K562 (cell line): ENCODE measurements at regions not wholly inside any gene's neighbourhood (a gene's known extent, or its start where the extent isn't known, plus 50 kb on each side); places are given as distances from the start of the nearest gene placed in this dataset.

ENCODE experiments used
- ATAC-seq: fragments of 200-7000 bp; cut with Tn5 transposase; 3 replicates; pipeline ENCODE4 v1.9.1; 2020; ENCODE audit warnings: moderate library complexity
- BruUV-seq: library from RNA; stranded (reverse); fragments of 400-500 nt; replicated peaks from 2 replicates; lab custom pipeline; 2021; lab: Mats Ljungman, UMichigan
- CTCF ChIA-PET: fragments of 300-600 bp; formaldehyde crosslinking; extraction: SDS; loops from one replicate; lab custom pipeline; 2021; ENCODE audit warnings: low intra/inter-chr PET ratio; lab: Yijun Ruan, JAX
- POLR2A ChIA-PET: fragments of 300-600, 350-650 bp; sonication (Branson Sonifier 250); formaldehyde crosslinking; extraction: SDS; loops from one replicate; lab custom pipeline; 2021; ENCODE audit warnings: antibody characterized with exemption, inconsistent platforms; lab: Yijun Ruan, JAX
- DNase-seq, 4 experiments: peaks; one replicate each; pipeline versions ENCODE4 v3.0.0 to v3.0.0-alpha.2; 2011 to 2018; ENCODE audit warnings: low spot score in 3 of 4, mixed read lengths in 3 of 4; ENCODE audit errors: extremely low read depth in 1 of 4
- FAIRE-seq: peaks from 2 replicates; lab custom pipeline; 2011; peaks lifted over from hg19 to GRCh38; lab: Jason Lieb, UNC
- H2AFZ ChIP-seq: 2 replicates; pipeline ENCODE4 v1.6.0; 2011; ENCODE audit warnings: low read depth, low read length, control low read depth, inconsistent platforms
- H3K27ac ChIP-seq: fragments of 200-600 bp; 3 replicates; pipeline ENCODE4 v1.8.0; 2011; ENCODE audit warnings: low read depth, mild to moderate bottlenecking, control low read depth, inconsistent platforms, low read length, moderate library complexity, mixed read lengths; ENCODE audit errors: extremely low read depth
- H3K27me3 ChIP-seq, 2 experiments: fragments of 300-600 bp in 1 of 2; 2 replicates in 1 of 2; 3 replicates in 1 of 2; pipeline versions ENCODE4 v1.6.0 to v1.8.0; 2011; ENCODE audit warnings: inconsistent platforms in 2 of 2, low read length in 2 of 2, mild to moderate bottlenecking in 1 of 2, mixed read lengths in 1 of 2, moderate library complexity in 1 of 2; ENCODE audit not compliant: control insufficient read depth in 2 of 2, insufficient read depth in 2 of 2
- H3K36me3 ChIP-seq: fragments of 300-600 bp; 3 replicates; pipeline ENCODE4 v1.8.0; 2011; ENCODE audit warnings: mild to moderate bottlenecking, low read length, inconsistent platforms; ENCODE audit not compliant: control insufficient read depth, insufficient read depth
- H3K4me1 ChIP-seq, 2 experiments: fragments of 200-600 bp in 1 of 2; replicated peaks in 1 of 2; 2 replicates in 1 of 2; 3 replicates in 1 of 2; pipeline versions ENCODE4 v1.5.1 to v1.8.0; 2011; ENCODE audit warnings: inconsistent platforms in 2 of 2, low read length in 2 of 2, mild to moderate bottlenecking in 1 of 2, mixed read lengths in 1 of 2, moderate library complexity in 1 of 2; ENCODE audit not compliant: control insufficient read depth in 2 of 2, insufficient read depth in 2 of 2
- H3K4me2 ChIP-seq: 2 replicates; pipeline ENCODE4 v1.6.1; 2011; ENCODE audit warnings: low read length, control low read depth, inconsistent platforms, mixed read lengths; ENCODE audit not compliant: insufficient read depth
- H3K4me3 ChIP-seq: fragments of 200-600 bp; sonication (generic), shearing (Covaris generic); 2 replicates; pipeline ENCODE4 v1.5.1; 2016; ENCODE audit warnings: control low read depth, inconsistent platforms
- H3K79me2 ChIP-seq: fragments of 200-600 bp; 3 replicates; pipeline ENCODE4 v1.8.0; 2011; ENCODE audit warnings: low read length, inconsistent platforms; ENCODE audit not compliant: control insufficient read depth, insufficient read depth
- H3K9ac ChIP-seq, 2 experiments: 2 replicates each; pipeline versions ENCODE4 v1.6.0 to v1.6.1; 2011; ENCODE audit warnings: low read depth in 2 of 2, low read length in 2 of 2, control low read depth in 1 of 2, inconsistent platforms in 1 of 2, mild to moderate bottlenecking in 1 of 2, mixed read lengths in 1 of 2; ENCODE audit not compliant: insufficient read depth in 1 of 2
- H3K9me1 ChIP-seq: one replicate; pipeline ENCODE4 v1.6.0; 2011; ENCODE audit warnings: inconsistent platforms, mild to moderate bottlenecking, low read length, moderate library complexity; ENCODE audit not compliant: control insufficient read depth, insufficient read depth
- H3K9me3 ChIP-seq: replicated peaks from 2 replicates; pipeline ENCODE4 v1.5.1; 2011; ENCODE audit warnings: low read depth, low read length, inconsistent platforms; ENCODE audit not compliant: control insufficient read depth, insufficient read depth
- H4K20me1 ChIP-seq: replicated peaks from 2 replicates; pipeline ENCODE4 v1.6.1; 2011; ENCODE audit warnings: low read length, inconsistent platforms, mixed read lengths; ENCODE audit not compliant: control insufficient read depth, insufficient read depth
- ETS2 ChIP-seq: IDR thresholded peaks from 2 replicates; pipeline ENCODE4 v1.6.1; 2016; ENCODE audit warnings: borderline replicate concordance, missing genetic modification characterization, mild to moderate bottlenecking, moderate library complexity, missing compliant biosample characterization; ENCODE audit not compliant: poor library complexity, severe bottlenecking
- EWSR1 ChIP-seq: fragments of 450-650 bp; IDR thresholded peaks from 2 replicates; pipeline ENCODE4 v1.6.1; 2018; ENCODE audit warnings: borderline replicate concordance, mild to moderate bottlenecking, low read depth, moderate library complexity; ENCODE audit not compliant: partially characterized antibody
- HCFC1 ChIP-seq: IDR thresholded peaks from 2 replicates; pipeline ENCODE4 v1.6.1; 2012; ENCODE audit warnings: low read depth, low read length, improper control_type of control experiment
- NFRKB ChIP-seq: fragments of 450-650 bp; IDR thresholded peaks from 2 replicates; pipeline ENCODE4 v1.6.1; 2016; ENCODE audit warnings: low read depth
- PHB2 ChIP-seq: fragments of 450-650 bp; IDR thresholded peaks from 2 replicates; pipeline ENCODE4 v1.6.1; 2017; ENCODE audit warnings: low read depth
- PML ChIP-seq: IDR thresholded peaks from 2 replicates; pipeline ENCODE4 v1.6.1; 2012; ENCODE audit warnings: low read length, inconsistent platforms
- SUPT5H ChIP-seq: fragments of 450-650 bp; IDR thresholded peaks from 2 replicates; pipeline ENCODE4 v1.6.1; 2016
- ZC3H11A ChIP-seq: IDR thresholded peaks from 2 replicates; pipeline ENCODE4 v1.6.1; 2012; ENCODE audit warnings: low read depth, low read length, improper control_type of control experiment
- ZNF696 ChIP-seq: fragments of 250-450 bp; sonication (Bioruptor Pico); conservative IDR thresholded peaks from 2 replicates; pipeline ENCODE4 v1.4.0; 2020; ENCODE audit warnings: mild to moderate bottlenecking, moderate library complexity
- WGBS: fragments of 100-300 bp; shearing (Covaris generic); methylation state at CpG from one replicate; pipeline ENCODE4 v1.1.6; 2016; ENCODE audit warnings: low coverage, mixed read lengths; ENCODE audit not compliant: insufficient coverage; ENCODE audit errors: missing lambda C conversion rate; 5-methylcytosine and 5-hydroxymethylcytosine counted together
- in situ Hi-C: fragments of 300-500 bp; cut with MboI; formaldehyde crosslinking; loops from 4 replicates; pipeline ENCODE4 v1.15.0; 2018; ENCODE audit warnings: inconsistent platforms, mixed read lengths
- intact Hi-C: fragments of 100-400 bp; cut with micrococcal nuclease; formaldehyde crosslinking; loops from 2 replicates; pipeline ENCODE4 v1.14.2; 2022
- TF ChIP-seq, protein P1 (sequence below): IDR thresholded peaks from 3 replicates; pipeline ENCODE4 v1.6.1; 2011; ENCODE audit warnings: borderline replicate concordance, mild to moderate bottlenecking, moderate library complexity; ENCODE audit not compliant: insufficient read length; ENCODE audit errors: extremely low read depth
- TF ChIP-seq, protein P2 (sequence below): fragments of 250-450 bp; sonication (Bioruptor Pico); IDR thresholded peaks from 2 replicates; pipeline ENCODE4 v1.5.0; 2021
- TF ChIP-seq, protein P3 (sequence below), 2 experiments: fragments of 150-350 bp in 1 of 2; IDR thresholded peaks; 2 replicates each; pipeline ENCODE4 v1.6.1; 2012 to 2016; ENCODE audit warnings: low read depth in 2 of 2, low read length in 2 of 2, mild to moderate bottlenecking in 1 of 2, moderate library complexity in 1 of 2

DNA sequence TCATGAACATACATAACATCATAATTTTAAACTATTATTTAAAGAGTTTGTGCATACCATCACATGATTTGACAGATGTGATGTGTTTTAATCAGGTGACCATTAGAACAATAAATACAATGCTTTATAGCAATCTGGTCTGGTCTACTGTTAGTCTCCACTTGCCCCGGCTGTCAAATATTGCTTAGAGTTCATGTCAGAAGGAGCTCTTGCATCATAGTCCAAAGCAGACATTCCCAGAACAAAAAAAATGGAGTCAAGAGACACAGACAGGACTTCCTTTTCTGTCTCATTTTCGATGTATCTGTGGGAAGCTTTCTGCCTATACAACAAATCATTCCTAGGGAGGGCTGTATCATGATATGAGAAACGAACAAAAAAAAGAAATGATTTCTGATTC, 979.2 kb upstream of the WWC1 start:
- FAIRE-seq (no peak), ATAC-seq (no peak), DNase-seq (no peak)
- Histone ChIP-seq H3K27me3 (no peaks in the 10 kb centered on the region), H3K9ac (no peak overlapping the region), H3K9me1 (no peaks in the 10 kb centered on the region), H3K4me3 (no peak overlapping the region), H2AFZ (no peak overlapping the region), H3K27ac (no peak overlapping the region), H3K4me2 (no peak overlapping the region), H3K9me3 (no peaks in the 10 kb centered on the region), H4K20me1 (no peaks in the 10 kb centered on the region), H3K36me3 (no peaks in the 10 kb centered on the region), H3K4me1 (no peaks in the 10 kb centered on the region), H3K79me2 (no peaks in the 10 kb centered on the region)
- 0% methylated on average over 3 of the region's 3 CpGs for WGBS
- in situ Hi-C loops: no loop called here
- intact Hi-C loops: no loop called here
- ChIA-PET CTCF (no interaction called here), POLR2A (no interaction called here)
- TF ChIP-seq ETS2 (no peak), HCFC1 (no peak), ZC3H11A (no peak), EWSR1 (no peak), ZNF696 (CRISPR knock-in tag) (no peak), PHB2 (no peak), PML (no peak), SUPT5H (no peak), NFRKB (no peak)
- TF ChIP-seq, protein P1, sequence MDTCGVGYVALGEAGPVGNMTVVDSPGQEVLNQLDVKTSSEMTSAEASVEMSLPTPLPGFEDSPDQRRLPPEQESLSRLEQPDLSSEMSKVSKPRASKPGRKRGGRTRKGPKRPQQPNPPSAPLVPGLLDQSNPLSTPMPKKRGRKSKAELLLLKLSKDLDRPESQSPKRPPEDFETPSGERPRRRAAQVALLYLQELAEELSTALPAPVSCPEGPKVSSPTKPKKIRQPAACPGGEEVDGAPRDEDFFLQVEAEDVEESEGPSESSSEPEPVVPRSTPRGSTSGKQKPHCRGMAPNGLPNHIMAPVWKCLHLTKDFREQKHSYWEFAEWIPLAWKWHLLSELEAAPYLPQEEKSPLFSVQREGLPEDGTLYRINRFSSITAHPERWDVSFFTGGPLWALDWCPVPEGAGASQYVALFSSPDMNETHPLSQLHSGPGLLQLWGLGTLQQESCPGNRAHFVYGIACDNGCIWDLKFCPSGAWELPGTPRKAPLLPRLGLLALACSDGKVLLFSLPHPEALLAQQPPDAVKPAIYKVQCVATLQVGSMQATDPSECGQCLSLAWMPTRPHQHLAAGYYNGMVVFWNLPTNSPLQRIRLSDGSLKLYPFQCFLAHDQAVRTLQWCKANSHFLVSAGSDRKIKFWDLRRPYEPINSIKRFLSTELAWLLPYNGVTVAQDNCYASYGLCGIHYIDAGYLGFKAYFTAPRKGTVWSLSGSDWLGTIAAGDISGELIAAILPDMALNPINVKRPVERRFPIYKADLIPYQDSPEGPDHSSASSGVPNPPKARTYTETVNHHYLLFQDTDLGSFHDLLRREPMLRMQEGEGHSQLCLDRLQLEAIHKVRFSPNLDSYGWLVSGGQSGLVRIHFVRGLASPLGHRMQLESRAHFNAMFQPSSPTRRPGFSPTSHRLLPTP: no peak
- TF ChIP-seq, protein P2, sequence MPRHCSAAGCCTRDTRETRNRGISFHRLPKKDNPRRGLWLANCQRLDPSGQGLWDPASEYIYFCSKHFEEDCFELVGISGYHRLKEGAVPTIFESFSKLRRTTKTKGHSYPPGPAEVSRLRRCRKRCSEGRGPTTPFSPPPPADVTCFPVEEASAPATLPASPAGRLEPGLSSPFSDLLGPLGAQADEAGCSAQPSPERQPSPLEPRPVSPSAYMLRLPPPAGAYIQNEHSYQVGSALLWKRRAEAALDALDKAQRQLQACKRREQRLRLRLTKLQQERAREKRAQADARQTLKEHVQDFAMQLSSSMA (CRISPR knock-in tag): no peak
- TF ChIP-seq, protein P3, sequence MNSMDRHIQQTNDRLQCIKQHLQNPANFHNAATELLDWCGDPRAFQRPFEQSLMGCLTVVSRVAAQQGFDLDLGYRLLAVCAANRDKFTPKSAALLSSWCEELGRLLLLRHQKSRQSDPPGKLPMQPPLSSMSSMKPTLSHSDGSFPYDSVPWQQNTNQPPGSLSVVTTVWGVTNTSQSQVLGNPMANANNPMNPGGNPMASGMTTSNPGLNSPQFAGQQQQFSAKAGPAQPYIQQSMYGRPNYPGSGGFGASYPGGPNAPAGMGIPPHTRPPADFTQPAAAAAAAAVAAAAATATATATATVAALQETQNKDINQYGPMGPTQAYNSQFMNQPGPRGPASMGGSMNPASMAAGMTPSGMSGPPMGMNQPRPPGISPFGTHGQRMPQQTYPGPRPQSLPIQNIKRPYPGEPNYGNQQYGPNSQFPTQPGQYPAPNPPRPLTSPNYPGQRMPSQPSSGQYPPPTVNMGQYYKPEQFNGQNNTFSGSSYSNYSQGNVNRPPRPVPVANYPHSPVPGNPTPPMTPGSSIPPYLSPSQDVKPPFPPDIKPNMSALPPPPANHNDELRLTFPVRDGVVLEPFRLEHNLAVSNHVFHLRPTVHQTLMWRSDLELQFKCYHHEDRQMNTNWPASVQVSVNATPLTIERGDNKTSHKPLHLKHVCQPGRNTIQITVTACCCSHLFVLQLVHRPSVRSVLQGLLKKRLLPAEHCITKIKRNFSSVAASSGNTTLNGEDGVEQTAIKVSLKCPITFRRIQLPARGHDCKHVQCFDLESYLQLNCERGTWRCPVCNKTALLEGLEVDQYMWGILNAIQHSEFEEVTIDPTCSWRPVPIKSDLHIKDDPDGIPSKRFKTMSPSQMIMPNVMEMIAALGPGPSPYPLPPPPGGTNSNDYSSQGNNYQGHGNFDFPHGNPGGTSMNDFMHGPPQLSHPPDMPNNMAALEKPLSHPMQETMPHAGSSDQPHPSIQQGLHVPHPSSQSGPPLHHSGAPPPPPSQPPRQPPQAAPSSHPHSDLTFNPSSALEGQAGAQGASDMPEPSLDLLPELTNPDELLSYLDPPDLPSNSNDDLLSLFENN (IDR thresholded peaks at IDR 0.05; ENCODE audit: low read depth in 2 of 2, low read length in 2 of 2): no peak
- TF ChIP-seq, all 486 proteins: peak for 0
- no TSS peak for BruUV-seq
